Uterus (tissue), 3 donors: ENCODE measurements at regions not wholly inside any gene's neighbourhood (a gene's known extent, or its start where the extent isn't known, plus 50 kb on each side); places are given as distances from the start of the nearest gene placed in this dataset.

ENCODE experiments used
- DNase-seq, 2 donors: peaks; one replicate each; pipeline ENCODE4 v3.0.0-alpha.2; 2019 to 2020
- H3K27ac ChIP-seq, 2 donors: fragments of 200-600 bp; sonication (generic); 1 replicate in 1 of 2; 2 replicates in 1 of 2; pipeline ENCODE4 v1.5.1; 2016 to 2018
- H3K27me3 ChIP-seq, 2 donors: fragments of 200-600 bp; sonication (generic); one replicate each; pipeline ENCODE4 v1.5.1; 2018 to 2019; ENCODE audit warnings: control low read depth in 1 of 2
- H3K36me3 ChIP-seq, 2 donors: fragments of 200-600 bp; sonication (generic); one replicate each; pipeline ENCODE4 v1.5.1; 2019; ENCODE audit warnings: control low read depth in 1 of 2
- H3K4me1 ChIP-seq, 2 donors: fragments of 200-600 bp; sonication (generic); one replicate each; pipeline ENCODE4 v1.5.1; 2018 to 2019; ENCODE audit warnings: control low read depth in 1 of 2
- H3K4me3 ChIP-seq, 2 donors: fragments of 200-600 bp; sonication (generic); 1 replicate in 1 of 2; 2 replicates in 1 of 2; pipeline ENCODE4 v1.5.1; 2018 to 2019; ENCODE audit warnings: mild to moderate bottlenecking in 1 of 2
- H3K9me3 ChIP-seq, 2 donors: fragments of 200-600 bp; sonication (generic); one replicate each; pipeline ENCODE4 v1.5.1; 2019; ENCODE audit warnings: control low read depth in 1 of 2
- CTCF ChIP-seq, 4 experiments: fragments of 200-600 bp in 2 of 4; fragments of 450-650 bp in 2 of 4; sonication (generic) in 2 of 4; IDR thresholded peaks; one replicate each; pipeline ENCODE4 v1.5.1; 2016 to 2019; ENCODE audit warnings: antibody characterized with exemption in 4 of 4, mild to moderate bottlenecking in 2 of 4, moderate library complexity in 1 of 4
- POLR2A ChIP-seq, 2 donors: fragments of 450-650 bp; IDR thresholded peaks; one replicate each; pipeline ENCODE4 v1.6.1; 2016; ENCODE audit warnings: antibody characterized with exemption in 2 of 2, mild to moderate bottlenecking in 1 of 2, moderate library complexity in 1 of 2
- intact Hi-C: fragments of 100-400 bp; cut with DNase I; formaldehyde crosslinking; loops from one replicate; pipeline ENCODE4 v1.15.1; 2023; ENCODE audit warnings: low total_unique reads
- donor health status: DM: yes; HTN: yes; CAD: no.

- intact Hi-C loops = no loop called here
- H3K27ac ChIP-seq = no peak overlapping the region
Observed at GRCh38 chr7:88456490-88456889, 149.8 kb upstream of the STEAP4 start.

DNA sequence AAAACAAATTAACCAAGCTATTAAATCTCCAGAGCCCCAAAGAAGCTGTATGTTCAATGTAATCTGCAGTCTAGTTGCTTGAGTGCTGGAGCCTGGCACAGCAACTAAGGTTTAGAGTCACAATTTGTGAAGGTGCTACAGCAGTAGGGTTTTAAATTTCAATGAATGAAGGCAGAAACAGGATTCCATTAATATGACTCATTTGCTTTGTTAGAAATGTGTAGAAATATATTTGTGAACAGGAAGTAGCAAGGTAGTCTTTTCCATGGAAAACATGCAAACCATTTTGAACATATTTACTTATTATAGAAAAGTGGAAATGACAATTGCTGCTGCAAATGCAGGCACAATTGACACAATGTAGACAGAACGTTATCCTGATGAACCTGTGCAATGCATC lies 149.0 kb upstream of the STEAP4 start:
- DNase-seq = no peak
- Histone ChIP-seq H3K27me3 (no peaks in the 10 kb centered on the region), H3K4me3 (no peak overlapping the region), H3K36me3 (no peaks in the 10 kb centered on the region), H3K9me3 (no peaks in the 10 kb centered on the region), H3K27ac (no peak overlapping the region), H3K4me1 (no peaks in the 10 kb centered on the region)
- intact Hi-C loops = no loop called here
- TF ChIP-seq CTCF (IDR thresholded peaks at IDR 0.05) (no peak), POLR2A (IDR thresholded peaks at IDR 0.05) (no peak)

More at GRCh38 chr7:88456490-88456889, 149.8 kb upstream of the STEAP4 start:
- Histone ChIP-seq H3K27me3 (no peaks in the 10 kb centered on the region), H3K4me3 (no peak overlapping the region), H3K36me3 (no peaks in the 10 kb centered on the region), H3K9me3 (no peaks in the 10 kb centered on the region), H3K4me1 (no peaks in the 10 kb centered on the region)
- DNase-seq = no peak
- TF ChIP-seq POLR2A (IDR thresholded peaks at IDR 0.05) (no peak), CTCF (IDR thresholded peaks at IDR 0.05) (no peak)

GRCh38 chr7:88452646-88453045 lies 146.0 kb upstream of the STEAP4 start:
- Histone ChIP-seq H3K27me3 (no peaks in the 10 kb centered on the region), H3K4me1 (no peaks in the 10 kb centered on the region), H3K4me3 (no peak overlapping the region), H3K27ac (no peak overlapping the region), H3K9me3 (no peaks in the 10 kb centered on the region), H3K36me3 (no peaks in the 10 kb centered on the region)
- DNase-seq = no peak
- intact Hi-C loops = no loop called here
- TF ChIP-seq POLR2A (IDR thresholded peaks at IDR 0.05) = no peak
- no peak for TF ChIP-seq CTCF (IDR thresholded peaks at IDR 0.05)

GRCh38 chr7:88450874-88451273 lies 144.2 kb upstream of the STEAP4 start:
- no peaks in the 10 kb centered on the region for H3K27me3 ChIP-seq

DNA sequence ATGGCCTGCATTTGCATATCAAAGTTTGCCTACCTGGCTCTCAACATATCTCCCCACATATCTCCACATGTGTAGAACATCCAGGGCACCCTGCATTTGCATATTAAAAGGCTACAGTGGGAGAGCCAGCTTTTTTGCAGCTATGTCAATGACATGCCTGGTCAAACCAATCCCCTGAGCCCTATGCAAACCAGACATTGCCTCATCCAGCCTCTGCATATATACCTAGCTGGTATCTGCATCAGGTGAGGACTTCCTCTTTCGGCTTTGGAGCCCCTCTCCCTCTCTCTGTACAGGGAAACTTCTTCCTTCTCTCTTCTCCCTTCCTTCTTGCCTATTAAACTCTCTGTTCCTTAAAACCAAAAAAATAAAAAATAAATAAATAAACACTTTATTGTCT lies 142.7 kb upstream of the STEAP4 start:
- Histone ChIP-seq H3K36me3 (no peaks in the 10 kb centered on the region), H3K9me3 (no peaks in the 10 kb centered on the region), H3K27ac (no peak overlapping the region), H3K27me3 (no peaks in the 10 kb centered on the region), H3K4me1 (no peaks in the 10 kb centered on the region), H3K4me3 (no peak overlapping the region)
- TF ChIP-seq CTCF (IDR thresholded peaks at IDR 0.05) (no peak), POLR2A (IDR thresholded peaks at IDR 0.05) (no peak)
- no peak for DNase-seq
- intact Hi-C loops = no loop called here

More at GRCh38 chr7:88450874-88451273, 144.2 kb upstream of the STEAP4 start:
- Histone ChIP-seq H3K4me3 (no peak overlapping the region), H3K9me3 (no peaks in the 10 kb centered on the region), H3K4me1 (no peaks in the 10 kb centered on the region), H3K27ac (no peak overlapping the region), H3K36me3 (no peaks in the 10 kb centered on the region)
- TF ChIP-seq CTCF (IDR thresholded peaks at IDR 0.05) (no peak), POLR2A (IDR thresholded peaks at IDR 0.05) (no peak)
- no peak for DNase-seq
- intact Hi-C loops = no loop called here
